GM06990 (cell line): ENCODE measurements at regions not wholly inside any gene's neighbourhood (a gene's known extent, or its start where the extent isn't known, plus 50 kb on each side); places are given as distances from the start of the nearest gene placed in this dataset.

Experiments used
- DNase-seq: peaks from one replicate; pipeline ENCODE4 v3.0.0-alpha.2; 2011; ENCODE audit not compliant: insufficient read length; ENCODE audit errors: extremely low read depth
- H3K27me3 ChIP-seq: replicated peaks from 2 replicates; pipeline ENCODE4 v1.6.0; 2011; ENCODE audit warnings: low read length; ENCODE audit not compliant: control insufficient read depth, insufficient read depth
- H3K36me3 ChIP-seq: 2 replicates; pipeline ENCODE4 v1.5.1; 2011; ENCODE audit warnings: low read length; ENCODE audit not compliant: control insufficient read depth, insufficient read depth
- H3K4me3 ChIP-seq: replicated peaks from 2 replicates; pipeline ENCODE4 v1.5.1; 2011; ENCODE audit warnings: low read depth, mild to moderate bottlenecking, control low read depth, low read length
- CTCF ChIP-seq: IDR thresholded peaks from 2 replicates; pipeline ENCODE4 v1.5.1; 2011; ENCODE audit warnings: low read length, control low read depth, mild to moderate bottlenecking, inconsistent platforms; ENCODE audit not compliant: insufficient read depth, poor library complexity, severe bottlenecking

DNA sequence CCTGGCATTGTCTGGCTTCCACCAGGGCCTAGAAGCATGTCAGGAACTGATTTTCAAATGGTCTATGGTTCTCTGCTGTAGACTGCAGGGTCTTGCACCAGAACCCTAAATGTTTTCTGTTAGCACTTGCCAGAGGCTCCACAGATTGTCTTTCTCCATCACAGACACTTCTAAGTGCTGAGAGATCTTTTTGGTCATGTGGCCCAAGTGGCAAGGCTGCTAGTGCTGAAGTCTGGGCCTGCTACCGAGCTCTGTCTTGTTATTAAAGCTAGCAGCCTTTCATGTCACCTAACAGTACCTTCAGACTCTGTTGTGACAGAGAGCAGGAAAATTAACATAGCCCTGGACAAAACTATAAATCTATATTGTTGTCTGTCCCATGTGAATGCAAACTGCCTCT is 120.7 kb upstream of the BACH2 start:
- Histone ChIP-seq H3K36me3 (no peaks in the 10 kb centered on the region), H3K27me3 (no peaks in the 10 kb centered on the region), H3K4me3 (no peak overlapping the region)
- TF ChIP-seq CTCF: no peak
- no peak for DNase-seq

DNA sequence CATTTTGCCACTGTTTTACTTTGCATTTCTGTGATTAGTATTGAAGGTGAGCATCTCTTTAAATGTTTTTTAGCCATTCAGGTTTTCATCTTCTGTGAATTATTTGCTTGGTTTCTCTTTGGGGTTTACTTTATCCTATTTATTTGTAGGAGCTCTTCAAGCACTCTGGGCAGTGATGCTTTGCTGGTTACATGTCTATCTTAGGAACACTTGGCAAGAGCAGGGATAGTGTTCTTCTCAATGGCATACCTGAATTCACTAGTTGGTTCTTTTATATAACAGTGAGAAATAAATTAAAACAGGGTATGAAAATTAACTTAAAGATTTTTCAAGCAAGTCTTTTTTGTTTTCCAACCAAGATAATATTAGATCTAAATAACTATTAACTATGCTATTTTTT is 119.7 kb upstream of the BACH2 start:
- no peak for TF ChIP-seq CTCF
- DNase-seq: no peak
- Histone ChIP-seq H3K4me3 (no peak overlapping the region), H3K36me3 (no peaks in the 10 kb centered on the region), H3K27me3 (no peaks in the 10 kb centered on the region)

DNA sequence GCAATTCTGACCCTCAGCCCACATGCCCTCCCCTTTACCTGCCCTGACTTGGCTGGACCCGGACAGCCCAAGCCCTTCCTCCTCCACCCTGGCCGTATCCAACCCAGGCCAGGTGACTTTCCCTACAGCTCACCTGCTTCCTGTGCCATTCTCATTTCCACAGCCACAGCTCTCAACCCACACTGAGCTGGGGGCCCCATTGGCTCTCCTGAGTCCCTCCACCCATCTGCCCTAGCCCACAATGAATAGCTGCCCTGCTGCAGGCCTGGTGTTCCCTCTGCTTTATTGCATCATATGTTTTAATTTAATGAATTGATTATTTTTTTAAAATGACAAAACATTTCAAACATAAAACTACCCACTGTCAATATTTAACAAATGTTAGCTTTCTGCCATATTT is 118.5 kb upstream of the BACH2 start:
- Histone ChIP-seq H3K4me3 (no peak overlapping the region), H3K27me3 (no peaks in the 10 kb centered on the region), H3K36me3 (no peaks in the 10 kb centered on the region)
- TF ChIP-seq CTCF: no peak
- no peak for DNase-seq

DNA sequence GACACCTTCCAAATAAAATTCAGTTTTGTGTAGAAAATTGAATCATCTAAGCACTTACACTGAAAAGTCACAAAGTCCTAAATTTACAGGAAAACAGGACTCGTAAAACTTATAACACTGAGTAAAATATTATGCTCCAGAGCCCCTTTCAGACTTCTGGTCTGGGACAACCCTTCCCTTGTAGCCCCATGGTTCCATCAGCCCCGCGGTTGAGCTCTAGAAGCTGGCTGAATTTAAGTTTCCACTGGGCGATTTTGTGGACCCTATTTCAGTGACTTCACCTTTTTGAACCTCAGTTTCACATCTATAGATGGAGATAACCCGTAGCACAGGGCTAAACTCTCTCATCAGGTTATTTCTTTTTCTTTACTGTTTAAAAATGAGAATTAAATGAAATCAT is 117.7 kb upstream of the BACH2 start:
- H3K36me3 ChIP-seq: no peaks in the 10 kb centered on the region
- DNase-seq: no peak
- no peak for TF ChIP-seq CTCF
- no peak overlapping the region for H3K4me3 ChIP-seq
- H3K27me3 ChIP-seq: no peaks in the 10 kb centered on the region

DNA sequence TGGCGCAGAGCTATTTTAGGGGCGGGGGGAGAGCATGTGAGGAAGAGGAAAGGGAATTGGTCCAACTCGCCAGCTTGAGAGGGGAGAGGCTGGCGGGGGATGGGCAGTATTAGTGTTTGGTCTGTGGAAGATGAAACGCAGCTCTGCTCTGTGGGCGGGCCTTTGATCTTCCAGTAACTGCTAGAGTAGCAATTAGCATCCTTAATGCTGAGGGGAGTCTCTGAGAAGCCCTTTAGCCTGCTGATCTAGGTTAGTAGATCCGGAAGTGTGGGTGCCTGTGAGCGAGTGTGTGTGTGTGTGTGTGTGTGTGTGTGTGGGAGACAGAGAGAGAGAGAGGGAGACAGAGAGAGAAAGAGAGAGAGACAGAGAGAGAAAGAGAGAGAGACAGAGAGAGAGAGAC is 117.2 kb upstream of the BACH2 start:
- no peak overlapping the region for H3K4me3 ChIP-seq
- H3K27me3 ChIP-seq: no peaks in the 10 kb centered on the region
- H3K36me3 ChIP-seq: no peaks in the 10 kb centered on the region
- no peak for DNase-seq
- TF ChIP-seq CTCF: no peak

- H3K36me3 ChIP-seq: no peaks in the 10 kb centered on the region
- H3K27me3 ChIP-seq: no peaks in the 10 kb centered on the region
- no peak for TF ChIP-seq CTCF
- H3K4me3 ChIP-seq: no peak overlapping the region
- DNase-seq: no peak
Measured at GRCh38 chr6:90413396-90413795, 116.8 kb upstream of the BACH2 start.
